ENCODE measurements at regions not wholly inside any gene's neighbourhood (a gene's known extent, or its start where the extent isn't known, plus 50 kb on each side); places are given as distances from the start of the nearest gene placed in this dataset.

GRCh38 chr1:43011020-43011419 lies 52.4 kb upstream of the SLC2A1 start:
- POLR2A ChIA-PET = no interaction called here
- CTCF ChIA-PET = no interaction called here

More at GRCh38 chr1:43011020-43011419, 52.4 kb upstream of the SLC2A1 start:
- Histone ChIP-seq H3F3A (replicated peaks; ENCODE audit: insufficient read depth) (no peaks in the 10 kb centered on the region), H3K4me3 (ENCODE audit: low read depth in 2 of 2, low read length in 1 of 2) (no peak overlapping the region), H3K9me2 (no peaks in the 10 kb centered on the region), H4K20me1 (ENCODE audit: insufficient read depth) (no peaks in the 10 kb centered on the region), H3K4me2 (no peak overlapping the region), H3K9me3 (no peaks in the 10 kb centered on the region), H2AFZ (ENCODE audit: low read depth) (no peak overlapping the region), H3K27me3 (ENCODE audit: insufficient read depth) (no peaks in the 10 kb centered on the region), H3K27ac (ENCODE audit: low read depth in 2 of 2, low read length in 1 of 2) (no peak overlapping the region), H3K4me1 (ENCODE audit: control insufficient read depth in 1 of 2, insufficient read depth in 2 of 2, low read depth in 1 of 2, low read length in 1 of 2) (peaks cover 0 to 10% of the 10 kb centered on the region in 2 experiments; a peak in 2 of 4 replicates), H3K79me2 (ENCODE audit: insufficient read depth) (no peaks in the 10 kb centered on the region), H3K9ac (no peak overlapping the region), H3K36me3 (replicated peaks in 1 of 2; ENCODE audit: control insufficient read depth in 1 of 2, insufficient read depth in 2 of 2, low read length in 1 of 2) (no peaks in the 10 kb centered on the region)
- TF ChIP-seq FOXM1 (IDR thresholded peaks at IDR 0.05; ENCODE audit: low read depth) (no peak), GATA2 (CRISPR knock-in tag; IDR thresholded peaks at IDR 0.05) (no peak), CTCF (IDR thresholded peaks at IDR 0.05) (no peak), POLR2AphosphoS5 (IDR thresholded peaks at IDR 0.05; ENCODE audit: low read depth, low read length) (no peak), EZH2phosphoT487 (IDR thresholded peaks at IDR 0.05; ENCODE audit: borderline replicate concordance, low read depth) (no peak), RCOR1 (IDR thresholded peaks at IDR 0.05; ENCODE audit: low read length) (no peak), PBX3 (IDR thresholded peaks at IDR 0.05) (no peak), USF2 (IDR thresholded peaks at IDR 0.05; ENCODE audit: borderline replicate concordance, low read depth, low read length) (no peak), NFIC (IDR thresholded peaks at IDR 0.05; ENCODE audit: borderline replicate concordance) (no peak), TAF1 (IDR thresholded peaks at IDR 0.05; ENCODE audit: borderline replicate concordance, low read depth, low read length) (no peak), RFX5 (IDR thresholded peaks at IDR 0.05; ENCODE audit: low read length) (no peak), ELF1 (IDR thresholded peaks at IDR 0.05) (no peak), IRF3 (IDR thresholded peaks at IDR 0.05; ENCODE audit: low read depth, low read length) (no peak)
- no peak for DNase-seq
- WGBS (ENCODE audit: low lambda C conversion rate) = 57% methylated on average over 3 of the region's 3 CpGs

Data from SK-N-SH (cell line).